Gastroesophageal sphincter (tissue), 4 donors: ENCODE measurements at regions not wholly inside any gene's neighbourhood (a gene's known extent, or its start where the extent isn't known, plus 50 kb on each side); places are given as distances from the start of the nearest gene placed in this dataset.

Experiments
- ATAC-seq: fragments of 150-250 bp; one replicate; pipeline ENCODE4 v1.9.1; 2016; ENCODE audit warnings: mild to moderate bottlenecking, moderate library complexity
- H3K27ac ChIP-seq, 4 donors: fragments of 200-600 bp; sonication (generic) in 3 of 4; 1 replicate in 3 of 4; 2 replicates in 1 of 4; pipeline ENCODE4 v1.5.1; 2016 to 2019
- H3K27me3 ChIP-seq: fragments of 200-600 bp; sonication (generic); one replicate; pipeline ENCODE4 v1.5.1; 2019
- H3K36me3 ChIP-seq, 2 donors: fragments of 200-600 bp; sonication (generic); one replicate each; pipeline ENCODE4 v1.5.1; 2019; ENCODE audit warnings: control low read depth in 1 of 2
- H3K4me1 ChIP-seq, 3 donors: fragments of 200-600 bp; sonication (generic); 1 replicate in 2 of 3; 2 replicates in 1 of 3; pipeline ENCODE4 v1.5.1; 2016 to 2019; ENCODE audit warnings: control low read depth in 2 of 3
- H3K4me3 ChIP-seq, 2 donors: fragments of 200-600 bp; sonication (generic); one replicate each; pipeline ENCODE4 v1.5.1; 2019; ENCODE audit warnings: mild to moderate bottlenecking in 1 of 2, moderate library complexity in 1 of 2
- H3K9me3 ChIP-seq, 3 donors: fragments of 200-600 bp; sonication (generic); one replicate each; pipeline ENCODE4 v1.5.1; 2017 to 2019; ENCODE audit warnings: control low read depth in 2 of 3
- CTCF ChIP-seq, 4 experiments: fragments of 200-600 bp in 2 of 4; fragments of 450-650 bp in 2 of 4; sonication (generic) in 1 of 4; IDR thresholded peaks; one replicate each; pipeline ENCODE4 v1.5.1; 2017 to 2019; ENCODE audit warnings: antibody characterized with exemption in 4 of 4, mild to moderate bottlenecking in 2 of 4, moderate library complexity in 2 of 4
- EP300 ChIP-seq: sonication (generic); formaldehyde crosslinking; IDR thresholded peaks from one replicate; pipeline ENCODE4 v1.6.1; 2017; ENCODE audit warnings: antibody characterized with exemption, mild to moderate bottlenecking
- POLR2A ChIP-seq, 2 donors: fragments of 450-650 bp; IDR thresholded peaks; one replicate each; pipeline ENCODE4 v1.6.1; 2017; ENCODE audit warnings: antibody characterized with exemption in 2 of 2, mild to moderate bottlenecking in 2 of 2, moderate library complexity in 1 of 2
- POLR2AphosphoS5 ChIP-seq: sonication (generic); formaldehyde crosslinking; IDR thresholded peaks from one replicate; pipeline ENCODE4 v1.6.1; 2017; ENCODE audit warnings: antibody characterized with exemption
- WGBS, 2 donors: methylation state at CpG; one replicate each; pipeline ENCODE4 v1.1.5; 2018; ENCODE audit warnings: low coverage in 1 of 2; 5-methylcytosine and 5-hydroxymethylcytosine counted together

GRCh38 chr2:236986524-236987330 lies 99.0 kb upstream of the COPS8 start:
- Histone ChIP-seq H3K27me3 (peaks cover 26% of the 10 kb centered on the region), H3K4me3 (no peak overlapping the region), H3K27ac (peak overlapping the region in 2 of 4 donors; percentile 58 to 77), H3K9me3 (peaks cover 0 to 19% (median 0%) of the 10 kb centered on the region in 3 donors), H3K36me3 (no peaks in the 10 kb centered on the region), H3K4me1 (peaks cover 0 to 21% (median 3%) of the 10 kb centered on the region in 3 donors)
- WGBS, 2 donors, result 73 to 92% methylated on average over 8 to 9 of the region's 10 CpGs
- no peak for ATAC-seq
- TF ChIP-seq CTCF (IDR thresholded peaks at IDR 0.05), result no peak
- no peak for TF ChIP-seq POLR2A (IDR thresholded peaks at IDR 0.05)
- TF ChIP-seq EP300, result no peak
- no peak for TF ChIP-seq POLR2AphosphoS5

GRCh38 chr2:236988216-236988615 lies 97.5 kb upstream of the COPS8 start:
- no peak for TF ChIP-seq POLR2AphosphoS5
- TF ChIP-seq CTCF (IDR thresholded peaks at IDR 0.05), result no peak
- TF ChIP-seq POLR2A (IDR thresholded peaks at IDR 0.05), result no peak
- no peak for TF ChIP-seq EP300
- Histone ChIP-seq H3K27ac (peak overlapping the region; percentile 11 to 77 (median 60)), H3K36me3 (no peaks in the 10 kb centered on the region), H3K4me3 (no peak overlapping the region), H3K9me3 (peaks cover 0 to 7% (median 0%) of the 10 kb centered on the region in 3 donors), H3K27me3 (peaks cover 40% of the 10 kb centered on the region), H3K4me1 (peaks cover 0 to 21% (median 3%) of the 10 kb centered on the region in 3 donors)
- ATAC-seq, result no peak
- 88% methylated on average over 2 of the region's 2 CpGs; no CpG with 5 or more reads in 1 of the 2 donors for WGBS, 2 donors

- peak overlapping the region in 3 of 4 donors; percentile 62 to 77 (median 73) for H3K27ac ChIP-seq
- peaks cover 0 to 21% (median 3%) of the 10 kb centered on the region in 3 donors for H3K4me1 ChIP-seq
- H3K27me3 ChIP-seq, result peaks cover 48% of the 10 kb centered on the region
- 26 to 30% methylated on average over 6 to 10 of the region's 16 CpGs for WGBS, 2 donors
- ATAC-seq, result peak; percentile 91
- no peaks in the 10 kb centered on the region for H3K36me3 ChIP-seq
- no peaks in the 10 kb centered on the region for H3K9me3 ChIP-seq
- H3K4me3 ChIP-seq, result no peak overlapping the region
- TF ChIP-seq EP300 (peak; percentile 36), CTCF (IDR thresholded peaks at IDR 0.05) (no peak), POLR2AphosphoS5 (peak; percentile 76), POLR2A (IDR thresholded peaks at IDR 0.05) (peak in 1 of 2 donors; percentile 36)
Observed at GRCh38 chr2:236988690-236989624, 96.7 kb upstream of the COPS8 start.

- H3K27me3 ChIP-seq, result peaks cover 60% of the 10 kb centered on the region
- ATAC-seq, result no peak
- no peak overlapping the region for H3K4me3 ChIP-seq
- peaks cover 0 to 21% (median 3%) of the 10 kb centered on the region in 3 donors for H3K4me1 ChIP-seq
- H3K9me3 ChIP-seq, result no peaks in the 10 kb centered on the region
- 40 to 55% methylated on average over 2 of the region's 2 CpGs for WGBS, 2 donors
- H3K27ac ChIP-seq, result peak overlapping the region in 3 of 4 donors; percentile 62 to 77 (median 73)
- H3K36me3 ChIP-seq, result no peaks in the 10 kb centered on the region
- peak; percentile 34 for TF ChIP-seq POLR2AphosphoS5
- TF ChIP-seq CTCF (IDR thresholded peaks at IDR 0.05), result no peak
- TF ChIP-seq POLR2A (IDR thresholded peaks at IDR 0.05), result no peak
- no peak for TF ChIP-seq EP300
Observed at GRCh38 chr2:236990552-236990951, 95.1 kb upstream of the COPS8 start.
